Osteocyte (in vitro differentiated cells): ENCODE measurements at regions not wholly inside any gene's neighbourhood (a gene's known extent, or its start where the extent isn't known, plus 50 kb on each side); places are given as distances from the start of the nearest gene placed in this dataset.

Experiments
- DNase-seq: peaks from one replicate; pipeline ENCODE4 v3.0.0; 2021; ENCODE audit warnings: mixed read lengths; ENCODE audit not compliant: unreplicated experiment; ENCODE audit errors: extremely low spot score
- H3K27ac Mint-ChIP-seq: one replicate; pipeline ENCODE4 v1.8.0; 2021; ENCODE audit warnings: mild to moderate bottlenecking, mixed read lengths; ENCODE audit not compliant: unreplicated experiment
- H3K27me3 Mint-ChIP-seq: one replicate; pipeline ENCODE4 v1.8.0; 2021; ENCODE audit warnings: mixed read lengths; ENCODE audit not compliant: unreplicated experiment
- H3K36me3 Mint-ChIP-seq: one replicate; pipeline ENCODE4 v1.8.0; 2021; ENCODE audit warnings: mixed read lengths; ENCODE audit not compliant: unreplicated experiment
- H3K4me1 Mint-ChIP-seq: one replicate; pipeline ENCODE4 v1.8.0; 2021; ENCODE audit warnings: mixed read lengths; ENCODE audit not compliant: unreplicated experiment
- H3K4me3 Mint-ChIP-seq: one replicate; pipeline ENCODE4 v1.8.0; 2021; ENCODE audit warnings: mild to moderate bottlenecking, moderate library complexity, mixed read lengths; ENCODE audit not compliant: unreplicated experiment
- H3K9me3 Mint-ChIP-seq: one replicate; pipeline ENCODE4 v1.8.0; 2021; ENCODE audit warnings: mixed read lengths; ENCODE audit not compliant: unreplicated experiment
- TF ChIP-seq, protein P1 (sequence below): fragments of 200-600 bp; sonication (generic); IDR thresholded peaks from 2 replicates; pipeline ENCODE4 v1.5.0; 2021; ENCODE audit warnings: antibody characterized with exemption, mild to moderate bottlenecking, moderate library complexity

DNA sequence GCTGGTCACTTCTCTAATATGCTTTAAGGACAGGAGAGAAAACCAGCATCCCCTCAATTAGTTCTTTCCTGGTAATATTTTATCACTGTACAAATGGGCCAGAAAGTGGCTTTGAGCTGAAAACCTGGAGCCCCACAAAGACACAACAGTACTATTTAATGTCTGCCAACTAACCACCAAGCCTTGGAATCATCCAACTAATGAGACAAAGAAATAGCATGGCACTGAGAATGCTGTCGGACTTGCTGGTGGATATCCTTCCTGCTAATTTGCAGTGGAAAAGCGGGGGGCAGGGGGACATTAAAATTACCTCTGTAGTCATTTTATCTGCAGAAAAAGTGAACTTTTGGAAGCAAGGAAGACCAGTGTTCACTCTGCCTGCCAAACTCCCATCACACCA is 288.5 kb downstream of the KBTBD8 start:
- H3K27me3 Mint-ChIP-seq = no peaks in the 10 kb centered on the region
- DNase-seq = no peak
- H3K9me3 Mint-ChIP-seq = peaks cover 17% of the 10 kb centered on the region
- no peak overlapping the region for H3K4me3 Mint-ChIP-seq
- no peak overlapping the region for H3K27ac Mint-ChIP-seq
- no peaks in the 10 kb centered on the region for H3K4me1 Mint-ChIP-seq
- TF ChIP-seq, protein P1, sequence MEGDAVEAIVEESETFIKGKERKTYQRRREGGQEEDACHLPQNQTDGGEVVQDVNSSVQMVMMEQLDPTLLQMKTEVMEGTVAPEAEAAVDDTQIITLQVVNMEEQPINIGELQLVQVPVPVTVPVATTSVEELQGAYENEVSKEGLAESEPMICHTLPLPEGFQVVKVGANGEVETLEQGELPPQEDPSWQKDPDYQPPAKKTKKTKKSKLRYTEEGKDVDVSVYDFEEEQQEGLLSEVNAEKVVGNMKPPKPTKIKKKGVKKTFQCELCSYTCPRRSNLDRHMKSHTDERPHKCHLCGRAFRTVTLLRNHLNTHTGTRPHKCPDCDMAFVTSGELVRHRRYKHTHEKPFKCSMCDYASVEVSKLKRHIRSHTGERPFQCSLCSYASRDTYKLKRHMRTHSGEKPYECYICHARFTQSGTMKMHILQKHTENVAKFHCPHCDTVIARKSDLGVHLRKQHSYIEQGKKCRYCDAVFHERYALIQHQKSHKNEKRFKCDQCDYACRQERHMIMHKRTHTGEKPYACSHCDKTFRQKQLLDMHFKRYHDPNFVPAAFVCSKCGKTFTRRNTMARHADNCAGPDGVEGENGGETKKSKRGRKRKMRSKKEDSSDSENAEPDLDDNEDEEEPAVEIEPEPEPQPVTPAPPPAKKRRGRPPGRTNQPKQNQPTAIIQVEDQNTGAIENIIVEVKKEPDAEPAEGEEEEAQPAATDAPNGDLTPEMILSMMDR = no peak
- H3K36me3 Mint-ChIP-seq = no peaks in the 10 kb centered on the region

DNA sequence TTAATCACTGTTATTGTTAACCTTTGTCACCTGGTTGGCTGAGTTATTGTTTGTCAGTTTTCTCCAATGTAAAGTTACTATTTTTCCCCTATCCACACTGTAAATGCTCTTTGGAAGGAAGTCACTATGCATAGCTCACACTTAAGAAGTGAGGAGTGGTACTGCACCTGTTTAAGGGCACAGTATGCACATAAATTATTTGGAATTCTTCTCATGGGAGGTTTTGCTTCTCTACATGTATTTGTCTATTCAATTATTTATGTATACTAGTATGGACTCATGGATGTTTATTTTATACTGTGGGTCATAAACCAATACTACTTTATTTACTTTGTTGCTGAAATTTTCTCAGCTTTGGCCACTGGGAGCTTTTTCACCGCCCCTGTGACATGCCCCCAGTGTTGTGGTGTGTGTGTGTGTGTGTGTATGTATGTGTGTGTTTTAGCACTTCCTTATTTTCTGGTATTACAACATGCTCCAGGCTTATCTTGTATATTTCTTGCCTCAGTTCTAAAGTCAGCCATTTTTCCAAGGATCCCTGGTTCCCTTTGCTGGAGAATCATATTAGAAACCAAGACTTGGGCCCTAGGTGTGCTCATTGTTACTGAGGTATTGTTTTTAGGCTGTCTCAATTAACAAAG is 290.5 kb downstream of the KBTBD8 start:
- Mint-ChIP-seq H3K4me1 (no peaks in the 10 kb centered on the region), H3K27me3 (no peaks in the 10 kb centered on the region), H3K9me3 (peaks cover 6% of the 10 kb centered on the region), H3K36me3 (no peaks in the 10 kb centered on the region), H3K4me3 (no peak overlapping the region), H3K27ac (no peak overlapping the region)
- TF ChIP-seq, protein P1 = no peak
- no peak for DNase-seq

DNA sequence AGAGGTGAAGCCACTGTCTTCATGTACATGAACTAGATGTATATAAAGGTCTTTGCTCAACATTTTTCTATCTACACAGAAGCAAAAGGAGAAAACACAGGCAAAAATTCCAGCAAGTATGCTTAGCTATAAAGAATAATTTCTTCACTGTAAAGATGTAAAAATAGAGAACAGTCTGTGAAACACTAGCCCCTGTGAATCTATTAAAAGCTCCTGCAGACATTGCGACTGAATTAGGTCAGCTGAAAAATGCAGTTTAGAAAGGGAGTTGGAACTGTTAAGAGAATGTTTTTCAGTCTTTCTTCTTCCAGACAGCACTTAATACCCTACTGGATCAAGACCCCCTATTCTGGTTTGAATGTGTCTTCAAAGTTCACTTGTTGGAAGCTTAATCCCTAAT is 291.5 kb downstream of the KBTBD8 start:
- H3K4me1 Mint-ChIP-seq = no peaks in the 10 kb centered on the region
- H3K36me3 Mint-ChIP-seq = no peaks in the 10 kb centered on the region
- no peaks in the 10 kb centered on the region for H3K27me3 Mint-ChIP-seq
- no peak for DNase-seq
- TF ChIP-seq, protein P1 = no peak
- no peak overlapping the region for H3K27ac Mint-ChIP-seq
- H3K4me3 Mint-ChIP-seq = no peak overlapping the region
- no peaks in the 10 kb centered on the region for H3K9me3 Mint-ChIP-seq

DNA sequence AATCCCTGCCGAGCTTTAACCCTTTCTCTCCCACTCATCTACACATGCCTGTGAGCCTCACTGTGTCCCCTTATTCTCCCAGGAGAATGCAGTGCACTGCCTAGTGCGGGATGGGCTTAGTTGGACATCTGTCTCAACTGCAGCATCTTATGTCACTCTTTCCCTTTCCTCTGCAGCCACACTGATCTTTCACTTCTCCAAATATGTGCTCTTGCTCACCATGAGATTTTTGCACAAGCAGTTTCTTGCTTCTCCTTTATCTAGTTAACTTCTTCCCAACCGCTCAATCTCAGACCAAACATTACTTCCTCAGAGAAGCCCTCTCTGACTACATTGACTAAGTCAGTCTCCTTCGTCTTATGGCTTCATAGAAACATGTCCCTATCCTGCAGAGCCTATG is 292.3 kb downstream of the KBTBD8 start:
- Mint-ChIP-seq H3K27ac (no peak overlapping the region), H3K9me3 (no peaks in the 10 kb centered on the region), H3K4me1 (no peaks in the 10 kb centered on the region), H3K36me3 (no peaks in the 10 kb centered on the region), H3K27me3 (no peaks in the 10 kb centered on the region), H3K4me3 (no peak overlapping the region)
- no peak for DNase-seq
- TF ChIP-seq, protein P1 = no peak

DNA sequence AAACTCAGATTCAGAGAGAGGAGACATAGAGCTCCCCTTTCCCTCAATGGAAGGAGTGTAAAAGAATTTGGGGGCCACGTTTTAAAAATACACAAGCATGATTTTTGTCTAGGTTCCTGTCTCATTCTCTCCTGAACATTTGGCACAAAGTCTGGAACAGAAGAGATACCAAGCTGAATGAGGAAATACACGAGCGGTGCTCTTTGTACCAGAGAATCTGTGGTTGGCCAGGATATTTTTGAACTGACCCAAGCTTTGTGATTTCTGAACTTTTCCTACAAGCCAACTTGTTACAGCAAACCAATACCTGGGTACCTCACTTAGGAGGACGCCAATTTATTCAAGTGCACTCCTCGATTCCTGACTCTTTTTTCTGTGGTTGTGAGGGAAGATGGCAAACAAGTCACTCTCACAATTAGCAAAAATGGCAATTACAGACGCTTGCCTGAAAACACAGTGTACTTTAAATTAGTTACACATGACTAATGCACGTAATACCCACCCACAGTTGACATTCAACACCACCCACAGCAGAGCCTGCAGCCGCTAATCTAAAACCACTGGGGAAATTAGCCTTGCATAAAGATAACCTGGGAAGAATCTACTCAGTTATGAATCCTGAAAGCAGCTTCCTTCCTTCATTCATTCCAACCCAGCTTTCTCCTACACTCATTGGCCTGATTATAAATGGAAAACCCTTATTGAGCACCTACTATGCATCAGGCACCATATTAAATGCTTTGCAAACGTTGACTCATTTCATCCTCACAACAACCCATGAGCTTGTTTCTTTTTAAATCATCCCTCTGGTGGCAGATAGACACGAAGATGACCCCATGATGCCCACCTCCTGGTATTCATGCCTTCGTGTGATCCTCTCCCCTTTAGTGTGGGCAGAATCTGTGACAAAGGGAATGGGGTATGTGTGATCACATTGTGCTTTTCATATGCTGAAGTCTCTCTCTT is 293.5 kb downstream of the KBTBD8 start:
- H3K9me3 Mint-ChIP-seq = no peaks in the 10 kb centered on the region
- no peak overlapping the region for H3K27ac Mint-ChIP-seq
- no peaks in the 10 kb centered on the region for H3K27me3 Mint-ChIP-seq
- H3K36me3 Mint-ChIP-seq = no peaks in the 10 kb centered on the region
- H3K4me1 Mint-ChIP-seq = no peaks in the 10 kb centered on the region
- no peak for DNase-seq
- H3K4me3 Mint-ChIP-seq = no peak overlapping the region
- TF ChIP-seq, protein P1 = no peak
